Keratinocyte (primary cell): ENCODE measurements at regions not wholly inside any gene's neighbourhood (a gene's known extent, or its start where the extent isn't known, plus 50 kb on each side); places are given as distances from the start of the nearest gene placed in this dataset.
A peak's percentile ranks its signal among the peaks of the same experiment; 100 is the strongest.

ENCODE experiments used
- DNase-seq: peaks from one replicate; pipeline ENCODE4 v3.0.0-alpha.2; 2011; ENCODE audit warnings: low read depth, missing footprints, low spot score
- FAIRE-seq: peaks from 2 replicates; lab custom pipeline; 2011; peaks lifted over from hg19 to GRCh38; lab: Jason Lieb, UNC
- H2AFZ ChIP-seq: 2 replicates; pipeline ENCODE4 v1.6.0; 2012; ENCODE audit warnings: low read length, control low read depth, inconsistent platforms; ENCODE audit not compliant: control insufficient read depth
- H3K27ac ChIP-seq: 2 replicates; pipeline ENCODE4 v1.5.1; 2011; ENCODE audit warnings: low read length; ENCODE audit not compliant: control insufficient read depth, insufficient read depth
- H3K27me3 ChIP-seq: 3 replicates; pipeline ENCODE4 v1.6.0; 2011; ENCODE audit warnings: low read length; ENCODE audit not compliant: control insufficient read depth, insufficient read depth; ENCODE audit errors: extremely low read depth
- H3K36me3 ChIP-seq, 2 experiments: 2 replicates in 1 of 2; 3 replicates in 1 of 2; pipeline ENCODE4 v1.5.1; 2011; ENCODE audit warnings: low read length in 2 of 2, mild to moderate bottlenecking in 1 of 2; ENCODE audit not compliant: control insufficient read depth in 2 of 2, insufficient read depth in 2 of 2; ENCODE audit errors: extremely low read depth in 1 of 2
- H3K4me1 ChIP-seq: 3 replicates; pipeline ENCODE4 v1.5.1; 2011; ENCODE audit warnings: low read length; ENCODE audit not compliant: control insufficient read depth, insufficient read depth; ENCODE audit errors: extremely low read depth
- H3K4me2 ChIP-seq: 3 replicates; pipeline ENCODE4 v1.6.0; 2011; ENCODE audit warnings: low read depth, low read length; ENCODE audit not compliant: control insufficient read depth, insufficient read depth; ENCODE audit errors: extremely low read depth
- H3K4me3 ChIP-seq, 3 experiments: fragments of 200-600 bp in 1 of 3; sonication (generic) in 1 of 3; 2 replicates in 2 of 3; 3 replicates in 1 of 3; pipeline ENCODE4 v1.5.1; 2011 to 2016; ENCODE audit warnings: low read length in 3 of 3, mild to moderate bottlenecking in 3 of 3, control low read depth in 2 of 3, inconsistent platforms in 1 of 3, low read depth in 1 of 3, mixed read lengths in 1 of 3, mixed run types in 1 of 3, moderate library complexity in 1 of 3; ENCODE audit not compliant: control insufficient read depth in 2 of 3, insufficient read depth in 2 of 3; ENCODE audit errors: extremely low read depth in 1 of 3
- H3K79me2 ChIP-seq: 2 replicates; pipeline ENCODE4 v1.6.0; 2012; ENCODE audit warnings: low read length; ENCODE audit not compliant: control insufficient read depth, insufficient read depth
- H3K9ac ChIP-seq: 3 replicates; pipeline ENCODE4 v1.6.0; 2011; ENCODE audit warnings: low read length; ENCODE audit not compliant: control insufficient read depth, insufficient read depth; ENCODE audit errors: extremely low read depth
- H3K9me1 ChIP-seq: 3 replicates; pipeline ENCODE4 v1.6.0; 2011; ENCODE audit warnings: low read length; ENCODE audit not compliant: control insufficient read depth, insufficient read depth; ENCODE audit errors: extremely low read depth
- H3K9me3 ChIP-seq: 2 replicates; pipeline ENCODE4 v1.5.1; 2012; ENCODE audit warnings: low read depth, low read length; ENCODE audit not compliant: control insufficient read depth
- H4K20me1 ChIP-seq: 3 replicates; pipeline ENCODE4 v1.6.0; 2011; ENCODE audit warnings: low read length; ENCODE audit not compliant: control insufficient read depth, insufficient read depth; ENCODE audit errors: extremely low read depth
- EZH2 ChIP-seq: IDR thresholded peaks from one replicate; pipeline ENCODE4 v1.6.1; 2012; ENCODE audit warnings: inconsistent platforms, mild to moderate bottlenecking, low read length, moderate library complexity
- dilution Hi-C: fragments of 300-500 bp; cut with MboI; formaldehyde crosslinking; loops from one replicate; pipeline ENCODE4 v1.7.0; 2020; ENCODE audit warnings: low sequenced_read_pairs; ENCODE audit not compliant: extremely low pct_ligation_motif_present
- TF ChIP-seq, protein P1 (sequence below), 3 experiments: IDR thresholded peaks in 1 of 3; conservative IDR thresholded peaks in 1 of 3; optimal IDR thresholded peaks in 1 of 3; 2 replicates in 2 of 3; 3 replicates in 1 of 3; pipeline versions ENCODE3 to v1.5.1; 2011; ENCODE audit warnings: low read length in 3 of 3, mild to moderate bottlenecking in 3 of 3, moderate library complexity in 2 of 3, control low read depth in 1 of 3, inconsistent platforms in 1 of 3; ENCODE audit not compliant: insufficient read depth in 2 of 3; ENCODE audit errors: extremely low read depth in 1 of 3

DNA sequence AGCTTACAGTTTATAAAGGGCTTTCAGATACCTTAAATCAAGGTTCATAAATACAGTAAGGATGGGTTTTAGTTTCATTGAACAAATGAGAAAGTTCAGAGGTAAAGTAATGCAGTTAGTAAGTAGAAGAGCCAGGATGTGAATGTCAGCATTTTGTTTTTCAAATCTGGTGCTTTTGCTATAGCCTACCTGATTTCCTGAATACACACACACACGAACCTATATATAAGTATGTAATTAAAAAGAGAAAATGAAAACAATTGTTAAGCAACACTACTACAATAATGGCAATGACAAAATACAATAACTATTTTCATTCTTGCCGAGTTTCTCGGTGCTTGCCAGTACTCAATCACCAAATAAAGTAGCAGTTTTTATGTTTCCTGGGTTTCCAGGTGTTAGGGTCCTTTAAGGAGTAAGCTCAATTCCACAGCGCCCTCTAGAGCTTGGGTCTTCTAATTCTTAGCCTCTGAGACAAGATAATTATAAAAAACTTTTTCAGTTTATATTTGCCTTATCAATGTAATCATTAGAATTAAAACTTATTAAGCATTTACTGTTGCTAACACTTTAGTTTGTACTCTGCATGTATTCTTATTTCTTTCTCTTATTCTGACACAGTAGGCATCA, 512.9 kb upstream of the ACVR2A start:
- no peak overlapping the region for H2AFZ ChIP-seq
- no peak for DNase-seq
- dilution Hi-C loops: no loop called here

DNA sequence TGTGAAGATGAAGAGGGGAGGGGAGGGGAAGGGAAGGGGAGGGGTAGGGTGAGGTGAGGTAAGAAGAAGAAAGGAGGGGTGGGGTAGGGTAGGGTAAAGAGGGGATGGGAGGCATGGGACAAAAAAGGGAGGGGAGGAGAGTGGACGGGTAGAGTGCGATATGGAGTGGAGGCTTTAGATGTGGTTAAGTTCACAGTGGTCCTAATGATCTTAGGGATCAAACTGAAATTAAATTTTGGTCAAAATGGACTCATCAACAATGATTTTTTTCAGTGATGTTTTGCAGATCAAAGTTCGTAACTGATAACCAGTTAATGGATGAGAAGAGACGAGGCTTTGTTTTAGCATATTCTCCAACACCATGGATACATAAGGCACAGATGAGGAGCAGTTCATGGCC, 513.9 kb upstream of the ACVR2A start:
- no peak overlapping the region for H3K9ac ChIP-seq
- no peaks in the 10 kb centered on the region for H4K20me1 ChIP-seq
- no peak for DNase-seq
- H3K27me3 ChIP-seq: no peaks in the 10 kb centered on the region
- FAIRE-seq: no peak
- no peak overlapping the region for H2AFZ ChIP-seq
- TF ChIP-seq EZH2: no peak
- TF ChIP-seq, protein P1, sequence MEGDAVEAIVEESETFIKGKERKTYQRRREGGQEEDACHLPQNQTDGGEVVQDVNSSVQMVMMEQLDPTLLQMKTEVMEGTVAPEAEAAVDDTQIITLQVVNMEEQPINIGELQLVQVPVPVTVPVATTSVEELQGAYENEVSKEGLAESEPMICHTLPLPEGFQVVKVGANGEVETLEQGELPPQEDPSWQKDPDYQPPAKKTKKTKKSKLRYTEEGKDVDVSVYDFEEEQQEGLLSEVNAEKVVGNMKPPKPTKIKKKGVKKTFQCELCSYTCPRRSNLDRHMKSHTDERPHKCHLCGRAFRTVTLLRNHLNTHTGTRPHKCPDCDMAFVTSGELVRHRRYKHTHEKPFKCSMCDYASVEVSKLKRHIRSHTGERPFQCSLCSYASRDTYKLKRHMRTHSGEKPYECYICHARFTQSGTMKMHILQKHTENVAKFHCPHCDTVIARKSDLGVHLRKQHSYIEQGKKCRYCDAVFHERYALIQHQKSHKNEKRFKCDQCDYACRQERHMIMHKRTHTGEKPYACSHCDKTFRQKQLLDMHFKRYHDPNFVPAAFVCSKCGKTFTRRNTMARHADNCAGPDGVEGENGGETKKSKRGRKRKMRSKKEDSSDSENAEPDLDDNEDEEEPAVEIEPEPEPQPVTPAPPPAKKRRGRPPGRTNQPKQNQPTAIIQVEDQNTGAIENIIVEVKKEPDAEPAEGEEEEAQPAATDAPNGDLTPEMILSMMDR (optimal IDR thresholded peaks at IDR 0.05 in 1 of 3, IDR thresholded peaks at IDR 0.05 in 1 of 3, conservative IDR thresholded peaks at IDR 0.05 in 1 of 3; ENCODE audit: extremely low read depth in 1 of 3, insufficient read depth in 2 of 3, low read length in 3 of 3): no peak
- no peaks in the 10 kb centered on the region for H3K9me3 ChIP-seq
- no peak overlapping the region for H3K4me3 ChIP-seq
- no peaks in the 10 kb centered on the region for H3K4me1 ChIP-seq
- H3K9me1 ChIP-seq: no peaks in the 10 kb centered on the region
- no peaks in the 10 kb centered on the region for H3K36me3 ChIP-seq
- dilution Hi-C loops: no loop called here
- H3K79me2 ChIP-seq: no peaks in the 10 kb centered on the region
- H3K27ac ChIP-seq: no peak overlapping the region
- no peak overlapping the region for H3K4me2 ChIP-seq

More for the DNA sequence above, 512.9 kb upstream of the ACVR2A start:
- Histone ChIP-seq H3K27ac (no peak overlapping the region), H3K4me1 (no peaks in the 10 kb centered on the region), H3K9me1 (no peaks in the 10 kb centered on the region), H3K79me2 (no peaks in the 10 kb centered on the region), H3K4me3 (no peak overlapping the region), H4K20me1 (no peaks in the 10 kb centered on the region), H3K4me2 (no peak overlapping the region), H3K36me3 (no peaks in the 10 kb centered on the region), H3K9me3 (no peaks in the 10 kb centered on the region), H3K27me3 (no peaks in the 10 kb centered on the region), H3K9ac (no peak overlapping the region)
- no peak for FAIRE-seq
- TF ChIP-seq EZH2: no peak
- TF ChIP-seq, protein P1 (optimal IDR thresholded peaks at IDR 0.05 in 1 of 3, IDR thresholded peaks at IDR 0.05 in 1 of 3, conservative IDR thresholded peaks at IDR 0.05 in 1 of 3; ENCODE audit: extremely low read depth in 1 of 3, insufficient read depth in 2 of 3, low read length in 3 of 3): peak in 2 of 3 experiments; percentile 53 to 65
